Adrenal gland (tissue), 9 donors: ENCODE measurements at regions not wholly inside any gene's neighbourhood (a gene's known extent, or its start where the extent isn't known, plus 50 kb on each side); places are given as distances from the start of the nearest gene placed in this dataset.

ENCODE experiments used
- DNase-seq, 7 donors: peaks; one replicate each; pipeline ENCODE4 v3.0.0-alpha.2; 2019 to 2020
- H3K27ac ChIP-seq, 5 donors: fragments of 200-600 bp; sonication (generic) in 4 of 5; 1 replicate in 3 of 5; 2 replicates in 2 of 5; pipeline versions ENCODE4 v1.5.1 to v1.8.0; 2016 to 2020; ENCODE audit warnings: mild to moderate bottlenecking in 1 of 5
- H3K27me3 ChIP-seq: fragments of 200-600 bp; 2 replicates; pipeline ENCODE4 v1.8.0; 2021
- H3K36me3 ChIP-seq, 2 donors: fragments of 200-600 bp; replicated peaks in 1 of 2; 1 replicate in 1 of 2; 2 replicates in 1 of 2; pipeline versions ENCODE4 v1.5.1 to v1.8.0; 2018 to 2022
- H3K4me1 ChIP-seq, 2 donors: fragments of 200-600 bp; replicated peaks in 1 of 2; 1 replicate in 1 of 2; 2 replicates in 1 of 2; pipeline versions ENCODE4 v1.5.1 to v1.8.0; 2018 to 2021
- H3K4me3 ChIP-seq, 4 donors: fragments of 200-600 bp; sonication (generic) in 3 of 4; one replicate each; pipeline ENCODE4 v1.5.1; 2016 to 2018
- H3K9me3 ChIP-seq, 3 donors: fragments of 200-600 bp; sonication (generic) in 1 of 3; replicated peaks in 1 of 3; 1 replicate in 2 of 3; 2 replicates in 1 of 3; pipeline versions ENCODE4 v1.5.1 to v1.8.0; 2016 to 2021
- POLR2A ChIP-seq, 2 donors: fragments of 450-650 bp; IDR thresholded peaks; one replicate each; pipeline ENCODE4 v1.6.1; 2017; ENCODE audit warnings: antibody characterized with exemption in 2 of 2, mild to moderate bottlenecking in 2 of 2, moderate library complexity in 1 of 2
- WGBS, 4 donors: extraction: QIAGEN DNeasy Blood & Tissue Kit in 2 of 4; methylation state at CpG; one replicate each; pipeline versions ENCODE4 v1.1.5 to v1.1.7; 2013 to 2017; 5-methylcytosine and 5-hydroxymethylcytosine counted together
- intact Hi-C, 2 donors: fragments of 100-400 bp; cut with DNase I; formaldehyde crosslinking; loops; one replicate each; pipeline versions ENCODE4 v1.14.1 to v1.15.0; 2022 to 2023
- TF ChIP-seq, protein P1 (sequence below), 6 experiments: fragments of 450-650 bp in 4 of 6; fragments of 200-600 bp in 2 of 6; sonication (generic) in 1 of 6; IDR thresholded peaks; 1 replicate in 5 of 6; 2 replicates in 1 of 6; pipeline versions ENCODE4 v1.5.1 to v1.8.0; 2016 to 2021; ENCODE audit warnings: antibody characterized with exemption in 6 of 6, mild to moderate bottlenecking in 2 of 6, moderate library complexity in 1 of 6
- donor health status: healthy with polysubstance abuse.
- donor health status: Bipolar disorder and iron deficiency.
- donor health status: DM: yes; HTN: yes; CAD: no.
- donor health status: DM: no; HTN: no; CAD: no.
- donor health status: DM: no; HTN: no; CAD: no.

GRCh38 chrX:97854086-97854485 lies 970.4 kb downstream of the RPA4 start:
- Histone ChIP-seq H3K4me1 (no peaks in the 10 kb centered on the region), H3K27me3 (peaks cover 10% of the 10 kb centered on the region), H3K4me3 (no peak overlapping the region), H3K27ac (no peak overlapping the region), H3K9me3 (no peaks in the 10 kb centered on the region), H3K36me3 (no peaks in the 10 kb centered on the region)
- WGBS, 4 donors: 43 to 67% (median 61%) methylated on average over 2 of the region's 2 CpGs
- TF ChIP-seq, protein P1, sequence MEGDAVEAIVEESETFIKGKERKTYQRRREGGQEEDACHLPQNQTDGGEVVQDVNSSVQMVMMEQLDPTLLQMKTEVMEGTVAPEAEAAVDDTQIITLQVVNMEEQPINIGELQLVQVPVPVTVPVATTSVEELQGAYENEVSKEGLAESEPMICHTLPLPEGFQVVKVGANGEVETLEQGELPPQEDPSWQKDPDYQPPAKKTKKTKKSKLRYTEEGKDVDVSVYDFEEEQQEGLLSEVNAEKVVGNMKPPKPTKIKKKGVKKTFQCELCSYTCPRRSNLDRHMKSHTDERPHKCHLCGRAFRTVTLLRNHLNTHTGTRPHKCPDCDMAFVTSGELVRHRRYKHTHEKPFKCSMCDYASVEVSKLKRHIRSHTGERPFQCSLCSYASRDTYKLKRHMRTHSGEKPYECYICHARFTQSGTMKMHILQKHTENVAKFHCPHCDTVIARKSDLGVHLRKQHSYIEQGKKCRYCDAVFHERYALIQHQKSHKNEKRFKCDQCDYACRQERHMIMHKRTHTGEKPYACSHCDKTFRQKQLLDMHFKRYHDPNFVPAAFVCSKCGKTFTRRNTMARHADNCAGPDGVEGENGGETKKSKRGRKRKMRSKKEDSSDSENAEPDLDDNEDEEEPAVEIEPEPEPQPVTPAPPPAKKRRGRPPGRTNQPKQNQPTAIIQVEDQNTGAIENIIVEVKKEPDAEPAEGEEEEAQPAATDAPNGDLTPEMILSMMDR (IDR thresholded peaks at IDR 0.05): no peak
- TF ChIP-seq POLR2A (IDR thresholded peaks at IDR 0.05): no peak
- intact Hi-C loops: no loop called here
- DNase-seq: peak in 1 of 7 donors; percentile 2

DNA sequence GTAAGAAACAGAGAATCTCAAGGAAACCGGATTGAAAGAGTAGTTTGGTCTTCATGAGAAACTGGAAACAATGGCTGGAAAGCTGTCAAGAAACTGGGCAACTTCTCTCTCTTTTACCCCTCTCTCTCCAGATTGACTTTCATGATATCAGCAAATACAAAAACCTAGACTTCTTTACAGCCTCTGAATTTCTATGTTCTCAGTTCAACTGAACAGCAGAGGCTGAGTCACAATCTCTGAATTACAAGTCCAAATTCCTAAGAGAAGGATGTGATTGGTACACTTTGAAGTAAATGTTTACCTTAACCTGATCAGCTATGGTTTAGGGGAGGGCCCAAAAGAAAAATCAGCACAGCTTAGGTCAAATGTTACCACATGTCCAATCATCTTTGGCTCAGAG lies 974.9 kb downstream of the RPA4 start:
- Histone ChIP-seq H3K27ac (no peak overlapping the region), H3K36me3 (no peaks in the 10 kb centered on the region), H3K27me3 (peaks cover 9% of the 10 kb centered on the region), H3K4me1 (no peaks in the 10 kb centered on the region), H3K9me3 (no peaks in the 10 kb centered on the region), H3K4me3 (no peak overlapping the region)
- intact Hi-C loops: no loop called here
- TF ChIP-seq, protein P1 (IDR thresholded peaks at IDR 0.05): no peak
- 76 to 90% (median 87%) methylated on average over 1 of the region's 1 CpG for WGBS, 4 donors
- DNase-seq: no peak

DNA sequence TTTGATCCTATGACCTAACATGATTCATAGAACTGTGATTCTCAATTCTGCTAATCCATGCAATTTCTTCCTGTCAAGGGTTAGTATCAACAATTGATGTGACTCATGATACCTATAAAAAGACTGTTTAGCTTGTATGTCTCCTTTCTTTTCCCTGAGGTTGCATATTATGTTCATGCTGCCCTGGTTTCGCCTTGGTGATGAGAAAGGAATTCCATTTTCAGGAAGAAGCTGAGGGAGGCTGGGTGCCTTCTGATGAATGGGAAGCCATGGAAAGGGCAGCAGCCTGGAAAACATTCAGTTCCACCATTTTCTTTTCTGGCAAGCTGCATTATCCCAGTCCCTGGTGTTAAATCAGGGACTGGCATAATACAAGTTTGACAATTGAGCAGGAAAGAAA lies 976.5 kb downstream of the RPA4 start:
- H3K9me3 ChIP-seq: no peaks in the 10 kb centered on the region
- no peaks in the 10 kb centered on the region for H3K4me1 ChIP-seq
- 75 to 96% (median 82%) methylated on average over 1 of the region's 1 CpG for WGBS, 4 donors
- TF ChIP-seq, protein P1 (IDR thresholded peaks at IDR 0.05): no peak
- no peak for TF ChIP-seq POLR2A (IDR thresholded peaks at IDR 0.05)
- no peak overlapping the region for H3K27ac ChIP-seq
- intact Hi-C loops: no loop called here
- DNase-seq: no peak
- H3K36me3 ChIP-seq: no peaks in the 10 kb centered on the region
- peaks cover 9% of the 10 kb centered on the region for H3K27me3 ChIP-seq
- no peak overlapping the region for H3K4me3 ChIP-seq

- WGBS, 4 donors: 60 to 76% (median 70%) methylated on average over 3 of the region's 3 CpGs
- no peaks in the 10 kb centered on the region for H3K36me3 ChIP-seq
Measured at GRCh38 chrX:97863261-97863660, 979.6 kb downstream of the RPA4 start.

More at GRCh38 chrX:97863261-97863660, 979.6 kb downstream of the RPA4 start:
- no peak for TF ChIP-seq POLR2A (IDR thresholded peaks at IDR 0.05)
- TF ChIP-seq, protein P1 (IDR thresholded peaks at IDR 0.05): no peak
- no peak overlapping the region for H3K4me3 ChIP-seq
- no peaks in the 10 kb centered on the region for H3K9me3 ChIP-seq
- peaks cover 9% of the 10 kb centered on the region for H3K27me3 ChIP-seq
- H3K4me1 ChIP-seq: no peaks in the 10 kb centered on the region
- H3K27ac ChIP-seq: no peak overlapping the region
- DNase-seq: no peak
- intact Hi-C loops: no loop called here
